ENCODE measurements at regions not wholly inside any gene's neighbourhood (a gene's known extent, or its start where the extent isn't known, plus 50 kb on each side); places are given as distances from the start of the nearest gene placed in this dataset.
"Not testable (repeated sequence)": the region's sequence is repeated elsewhere in the genome, so short reads cannot be mapped to it uniquely, and the experiment has no call there.

DNA sequence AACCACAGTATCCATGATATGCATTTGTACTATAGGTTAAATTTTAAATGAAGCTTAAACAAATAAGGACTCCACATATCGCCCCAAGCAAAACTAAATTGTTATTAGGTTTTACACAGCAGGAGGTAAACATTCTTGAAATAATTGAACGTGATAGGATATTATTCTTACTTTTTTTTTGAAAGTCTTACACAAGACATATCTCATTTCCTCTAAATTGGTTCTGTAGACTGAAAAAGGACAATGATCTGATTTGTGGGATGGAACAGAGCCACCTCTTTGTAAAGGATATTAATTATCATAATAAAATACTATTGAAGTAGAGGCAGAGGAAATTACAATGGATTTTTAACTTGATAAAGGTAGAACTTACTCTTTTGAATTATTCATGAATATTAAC, 155.1 kb upstream of the SEMA3D start:
- intact Hi-C loops (cut with DNase I; ENCODE audit: low total_unique reads) (no loop called here), in situ Hi-C loops (cut with MboI; ENCODE audit: low pct_ligation_motif_present in 1 of 4, low pct_unique_long_range_greater_than_20kb in 1 of 4, low sequenced_read_pairs in 3 of 4) (no loop called here)
- no peak overlapping the region for H3K27ac ChIP-seq
- H3K27me3 ChIP-seq: no peaks in the 10 kb centered on the region
- no peak for DNase-seq
- whole genome bisulfite sequencing, 2 donors (ENCODE audit: low coverage in 1 of 2): 47 to 49% methylated on average over 2 of the region's 2 CpGs
- TF ChIP-seq EP300 (IDR thresholded peaks at IDR 0.05; ENCODE audit: low read depth): no peak
- TF ChIP-seq POLR2AphosphoS5 (IDR thresholded peaks at IDR 0.05): no peak
- no peak for TF ChIP-seq POLR2A (IDR thresholded peaks at IDR 0.05)
- no peak for TF ChIP-seq CTCF (IDR thresholded peaks at IDR 0.05)
- H3K36me3 ChIP-seq: no peaks in the 10 kb centered on the region
- no peaks in the 10 kb centered on the region for H3K9me3 ChIP-seq
- no peaks in the 10 kb centered on the region for H3K4me1 ChIP-seq
- no peak overlapping the region for H3K4me3 ChIP-seq

- H3K4me3 ChIP-seq: no peak overlapping the region
- TF ChIP-seq POLR2AphosphoS5 (IDR thresholded peaks at IDR 0.05) (no peak), EP300 (IDR thresholded peaks at IDR 0.05; ENCODE audit: low read depth) (no peak), POLR2A (IDR thresholded peaks at IDR 0.05) (no peak), CTCF (IDR thresholded peaks at IDR 0.05) (no peak)
- in situ Hi-C loops (cut with MboI; ENCODE audit: low pct_ligation_motif_present in 1 of 4, low pct_unique_long_range_greater_than_20kb in 1 of 4, low sequenced_read_pairs in 3 of 4): no loop called here
- H3K9me3 ChIP-seq: no peaks in the 10 kb centered on the region
- WGBS, 2 donors (ENCODE audit: low coverage in 1 of 2): 57 to 67% methylated on average over 1 of the region's 1 CpG
- intact Hi-C loops (cut with DNase I; ENCODE audit: low total_unique reads): no loop called here
- H3K27me3 ChIP-seq: no peaks in the 10 kb centered on the region
- H3K4me1 ChIP-seq: no peaks in the 10 kb centered on the region
- H3K36me3 ChIP-seq: no peaks in the 10 kb centered on the region
- DNase-seq: no peak
- H3K27ac ChIP-seq: no peak overlapping the region
These were observed 154.3 kb upstream of the SEMA3D start for GRCh38 chr7:85341121-85341520.

DNA sequence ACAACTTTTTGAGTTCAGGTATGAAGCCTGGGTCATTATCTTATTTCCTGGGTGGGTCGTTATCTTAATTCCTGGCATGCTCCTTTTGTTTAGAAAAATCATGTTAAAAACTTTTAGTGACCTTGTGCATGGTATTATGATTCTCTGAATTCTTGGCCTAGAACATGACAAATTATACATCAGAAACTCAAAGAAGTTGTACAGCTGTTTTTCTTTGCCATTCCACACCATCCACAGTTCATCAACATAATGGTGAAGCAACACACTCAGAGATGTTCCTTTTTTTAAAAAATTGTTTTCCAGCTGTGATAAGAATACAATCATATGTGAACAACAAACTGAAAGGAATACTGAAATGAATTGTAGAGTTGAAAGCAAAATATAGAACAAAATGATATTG, 149.2 kb upstream of the SEMA3D start:
- TF ChIP-seq POLR2AphosphoS5 (IDR thresholded peaks at IDR 0.05) (no peak), CTCF (IDR thresholded peaks at IDR 0.05) (no peak)
- H3K27me3 ChIP-seq: no peaks in the 10 kb centered on the region
- no peaks in the 10 kb centered on the region for H3K9me3 ChIP-seq
- no peaks in the 10 kb centered on the region for H3K4me1 ChIP-seq
- in situ Hi-C loops (cut with MboI; ENCODE audit: low pct_ligation_motif_present in 1 of 4, low pct_unique_long_range_greater_than_20kb in 1 of 4, low sequenced_read_pairs in 3 of 4) (no loop called here), intact Hi-C loops (cut with DNase I; ENCODE audit: low total_unique reads) (no loop called here)
- no peak for DNase-seq
- 61% methylated on average over 1 of the region's 1 CpG; no CpG with 5 or more reads in 1 of the 2 donors for WGBS, 2 donors (ENCODE audit: low coverage in 1 of 2)
- no peaks in the 10 kb centered on the region for H3K36me3 ChIP-seq
- H3K27ac ChIP-seq: no peak overlapping the region
- no peak overlapping the region for H3K4me3 ChIP-seq

- H3K4me3 ChIP-seq; H3K27ac ChIP-seq; H3K4me1 ChIP-seq; in situ Hi-C loops (cut with MboI; ENCODE audit: low pct_ligation_motif_present in 1 of 4, low pct_unique_long_range_greater_than_20kb in 1 of 4, low sequenced_read_pairs in 3 of 4); intact Hi-C loops (cut with DNase I; ENCODE audit: low total_unique reads); DNase-seq; H3K36me3 ChIP-seq; H3K9me3 ChIP-seq; H3K27me3 ChIP-seq: not testable (repeated sequence)
- 88% methylated on average over 15 of the region's 15 CpGs; no CpG with 5 or more reads in 1 of the 2 donors for WGBS, 2 donors (ENCODE audit: low coverage in 1 of 2)
These were observed 148.3 kb upstream of the SEMA3D start for GRCh38 chr7:85335113-85335512.

DNA sequence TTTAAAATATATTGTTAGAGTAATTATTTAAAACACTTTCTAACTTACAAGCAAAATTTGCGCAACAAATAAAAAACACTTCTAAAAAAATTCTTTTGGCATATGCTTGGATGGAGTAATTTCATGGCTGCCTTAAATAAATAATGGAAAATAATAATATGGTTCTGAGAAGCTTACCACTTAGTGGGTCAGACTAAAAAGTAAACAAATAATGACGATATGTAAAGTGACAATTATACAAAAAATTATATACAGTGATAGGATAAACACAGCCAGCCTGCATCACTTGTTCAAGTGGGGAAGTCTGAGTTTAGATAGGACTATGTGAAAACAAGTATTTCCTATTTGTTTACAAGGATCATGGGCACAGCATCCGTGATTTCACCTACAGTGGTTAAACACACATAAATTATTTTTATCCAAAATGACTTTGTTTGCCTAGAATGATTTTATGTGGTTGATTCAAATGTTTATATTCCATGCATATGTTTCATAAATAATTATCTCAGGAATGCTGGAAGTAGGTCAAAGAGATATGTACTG, 141.7 kb upstream of the SEMA3D start:
- Histone ChIP-seq H3K27ac (no peak overlapping the region), H3K4me3 (no peak overlapping the region), H3K27me3 (no peaks in the 10 kb centered on the region), H3K4me1 (no peaks in the 10 kb centered on the region), H3K36me3 (no peaks in the 10 kb centered on the region), H3K9me3 (no peaks in the 10 kb centered on the region)
- in situ Hi-C loops (cut with MboI; ENCODE audit: low pct_ligation_motif_present in 1 of 4, low pct_unique_long_range_greater_than_20kb in 1 of 4, low sequenced_read_pairs in 3 of 4) (no loop called here), intact Hi-C loops (cut with DNase I; ENCODE audit: low total_unique reads) (no loop called here)
- WGBS, 2 donors (ENCODE audit: low coverage in 1 of 2): 65% methylated on average over 3 of the region's 3 CpGs
- TF ChIP-seq POLR2A (IDR thresholded peaks at IDR 0.05) (no peak), CTCF (IDR thresholded peaks at IDR 0.05) (no peak)
- DNase-seq: no peak
